SK-N-SH (cell line): ENCODE measurements at regions not wholly inside any gene's neighbourhood (a gene's known extent, or its start where the extent isn't known, plus 50 kb on each side); places are given as distances from the start of the nearest gene placed in this dataset.

Experiments used
- CTCF ChIA-PET: fragments of 300-600, 350-600 bp; formaldehyde crosslinking; extraction: SDS; loops from one replicate; lab custom pipeline; 2021; lab: Yijun Ruan, JAX
- POLR2A ChIA-PET: fragments of 350-600 bp; sonication (Branson Sonifier 250); formaldehyde crosslinking; extraction: SDS; loops from one replicate; lab custom pipeline; 2020; ENCODE audit warnings: antibody characterized with exemption, inconsistent platforms; lab: Yijun Ruan, JAX
- DNase-seq: peaks from one replicate; pipeline ENCODE4 v3.0.0; 2012
- H2AFZ ChIP-seq: fragments of 200-600 bp; sonication (generic); 2 replicates; pipeline ENCODE4 v1.8.1; 2016; ENCODE audit warnings: antibody characterized with exemption, mild to moderate bottlenecking, low read depth
- H3F3A ChIP-seq: fragments of 200-600 bp; sonication (generic); replicated peaks from 2 replicates; pipeline ENCODE3; 2016; ENCODE audit warnings: antibody characterized with exemption, mild to moderate bottlenecking; ENCODE audit not compliant: insufficient read depth
- H3K27ac ChIP-seq, 2 experiments: fragments of 200-500 bp in 1 of 2; fragments of 200-600 bp in 1 of 2; sonication (Bioruptor generic) in 1 of 2; sonication (generic), shearing (Covaris generic) in 1 of 2; 2 replicates each; pipeline versions ENCODE4 v1.5.1 to v1.6.1; 2014 to 2016; ENCODE audit warnings: low read depth in 2 of 2, inconsistent platforms in 1 of 2, low read length in 1 of 2, mild to moderate bottlenecking in 1 of 2, mixed read lengths in 1 of 2
- H3K27me3 ChIP-seq: fragments of 200-600 bp; sonication (generic), shearing (Covaris generic); 2 replicates; pipeline ENCODE4 v1.6.1; 2016; ENCODE audit warnings: mixed run types; ENCODE audit not compliant: insufficient read depth
- H3K36me3 ChIP-seq, 2 experiments: fragments of 200-500 bp in 1 of 2; fragments of 200-600 bp in 1 of 2; sonication (Bioruptor generic) in 1 of 2; sonication (generic) in 1 of 2; replicated peaks in 1 of 2; 2 replicates each; pipeline versions ENCODE3 to v1.5.1; 2014 to 2016; ENCODE audit warnings: low read length in 1 of 2, mild to moderate bottlenecking in 1 of 2; ENCODE audit not compliant: insufficient read depth in 2 of 2, control insufficient read depth in 1 of 2
- H3K4me1 ChIP-seq, 2 experiments: fragments of 200-500 bp in 1 of 2; fragments of 200-600 bp in 1 of 2; sonication (Bioruptor generic) in 1 of 2; sonication (generic), shearing (Covaris generic) in 1 of 2; 2 replicates each; pipeline versions ENCODE4 v1.5.1 to v1.6.1; 2014 to 2016; ENCODE audit warnings: low read depth in 1 of 2, low read length in 1 of 2, mixed run types in 1 of 2; ENCODE audit not compliant: insufficient read depth in 2 of 2, control insufficient read depth in 1 of 2
- H3K4me2 ChIP-seq: fragments of 200-600 bp; sonication (generic), shearing (Covaris generic); 2 replicates; pipeline ENCODE4 v1.6.1; 2017; ENCODE audit warnings: mixed run types
- H3K4me3 ChIP-seq, 2 experiments: fragments of 200-500 bp in 1 of 2; fragments of 200-600 bp in 1 of 2; sonication (Bioruptor generic) in 1 of 2; sonication (generic), shearing (Covaris generic) in 1 of 2; 2 replicates each; pipeline versions ENCODE4 v1.5.1 to v1.8.1; 2014 to 2016; ENCODE audit warnings: low read depth in 2 of 2, inconsistent platforms in 1 of 2, low read length in 1 of 2, mild to moderate bottlenecking in 1 of 2, mixed read lengths in 1 of 2, moderate library complexity in 1 of 2
- H3K79me2 ChIP-seq: fragments of 200-600 bp; sonication (generic); 2 replicates; pipeline ENCODE4 v1.8.1; 2017; ENCODE audit warnings: mild to moderate bottlenecking; ENCODE audit not compliant: insufficient read depth
- H3K9ac ChIP-seq: fragments of 200-600 bp; sonication (generic); 2 replicates; pipeline ENCODE4 v1.6.1; 2017; ENCODE audit warnings: mixed run types
- H3K9me2 ChIP-seq: fragments of 200-600 bp; sonication (generic); 2 replicates; pipeline ENCODE4 v1.6.1; 2017; ENCODE audit warnings: mixed run types
- H3K9me3 ChIP-seq: fragments of 200-600 bp; sonication (generic); 2 replicates; pipeline ENCODE4 v1.6.1; 2017; ENCODE audit warnings: mixed run types, mild to moderate bottlenecking, moderate library complexity
- H4K20me1 ChIP-seq: fragments of 200-600 bp; sonication (generic); 2 replicates; pipeline ENCODE4 v1.6.1; 2017; ENCODE audit warnings: mild to moderate bottlenecking, mixed run types; ENCODE audit not compliant: insufficient read depth
- ELF1 ChIP-seq: IDR thresholded peaks from 2 replicates; pipeline ENCODE4 v1.4.0; 2012
- FOXJ3 ChIP-seq: sonication (generic); formaldehyde crosslinking; IDR thresholded peaks from 2 replicates; pipeline ENCODE4 v1.5.1; 2020; ENCODE audit warnings: mild to moderate bottlenecking, missing genetic modification reagents
- FOXM1 ChIP-seq: IDR thresholded peaks from 2 replicates; pipeline ENCODE4 v1.4.0; 2012; ENCODE audit warnings: low read depth, mild to moderate bottlenecking
- GABPA ChIP-seq: IDR thresholded peaks from 2 replicates; pipeline ENCODE4 v1.4.0; 2012; ENCODE audit warnings: low read depth, mild to moderate bottlenecking
- MEF2A ChIP-seq: IDR thresholded peaks from 2 replicates; pipeline ENCODE4 v1.4.0; 2012; ENCODE audit warnings: low read depth, borderline replicate concordance
- MXI1 ChIP-seq: IDR thresholded peaks from 2 replicates; pipeline ENCODE4 v1.6.1; 2012; ENCODE audit warnings: mild to moderate bottlenecking, low read depth, low read length, improper control_type of control experiment
- RAD21 ChIP-seq: IDR thresholded peaks from 2 replicates; pipeline ENCODE4 v1.6.1; 2012; ENCODE audit warnings: mild to moderate bottlenecking, low read length
- RCOR1 ChIP-seq: fragments of 150-350 bp; IDR thresholded peaks from 2 replicates; pipeline ENCODE4 v1.6.1; 2017; ENCODE audit warnings: antibody characterized with exemption, low read length
- RXRA ChIP-seq: IDR thresholded peaks from 2 replicates; pipeline ENCODE4 v1.4.0; 2012; ENCODE audit warnings: low read depth, mild to moderate bottlenecking, borderline replicate concordance
- USF1 ChIP-seq: IDR thresholded peaks from 2 replicates; pipeline ENCODE4 v1.4.0; 2012; ENCODE audit warnings: low read depth, borderline replicate concordance
- ZBTB33 ChIP-seq: IDR thresholded peaks from 2 replicates; pipeline ENCODE4 v1.4.0; 2012; ENCODE audit warnings: low read depth, borderline replicate concordance
- TF ChIP-seq, protein P1 (sequence below): IDR thresholded peaks from 2 replicates; pipeline ENCODE4; 2012

GRCh38 chr4:136302566-136302965 is 1229.7 kb downstream of the PCDH18 start:
- CTCF ChIA-PET = no interaction called here

GRCh38 chr4:136301749-136302495 is 1230.4 kb downstream of the PCDH18 start:
- no peak overlapping the region for H3K4me2 ChIP-seq
- no peaks in the 10 kb centered on the region for H3K27me3 ChIP-seq
- H2AFZ ChIP-seq = no peak overlapping the region
- ChIA-PET CTCF (no interaction called here), POLR2A (no interaction called here)
- no peak overlapping the region for H3K9ac ChIP-seq
- no peaks in the 10 kb centered on the region for H3K9me3 ChIP-seq
- no peaks in the 10 kb centered on the region; a peak in 1 of 4 replicates for H3K4me1 ChIP-seq
- no peak for TF ChIP-seq ZBTB33
- no peak for TF ChIP-seq FOXM1
- TF ChIP-seq MXI1 = no peak
- TF ChIP-seq USF1 = no peak
- TF ChIP-seq ELF1 = no peak
- TF ChIP-seq RXRA = no peak
- no peak for TF ChIP-seq RAD21
- TF ChIP-seq MEF2A = no peak
- TF ChIP-seq, protein P1, sequence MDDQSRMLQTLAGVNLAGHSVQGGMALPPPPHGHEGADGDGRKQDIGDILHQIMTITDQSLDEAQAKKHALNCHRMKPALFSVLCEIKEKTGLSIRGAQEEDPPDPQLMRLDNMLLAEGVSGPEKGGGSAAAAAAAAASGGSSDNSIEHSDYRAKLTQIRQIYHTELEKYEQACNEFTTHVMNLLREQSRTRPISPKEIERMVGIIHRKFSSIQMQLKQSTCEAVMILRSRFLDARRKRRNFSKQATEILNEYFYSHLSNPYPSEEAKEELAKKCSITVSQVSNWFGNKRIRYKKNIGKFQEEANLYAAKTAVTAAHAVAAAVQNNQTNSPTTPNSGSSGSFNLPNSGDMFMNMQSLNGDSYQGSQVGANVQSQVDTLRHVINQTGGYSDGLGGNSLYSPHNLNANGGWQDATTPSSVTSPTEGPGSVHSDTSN = no peak
- no peak for TF ChIP-seq RCOR1
- no peak for TF ChIP-seq GABPA
- H3K9me2 ChIP-seq = no peaks in the 10 kb centered on the region
- no peaks in the 10 kb centered on the region for H3F3A ChIP-seq
- no peaks in the 10 kb centered on the region for H3K79me2 ChIP-seq
- no peak overlapping the region for H3K27ac ChIP-seq
- DNase-seq = no peak
- H4K20me1 ChIP-seq = no peaks in the 10 kb centered on the region
- H3K36me3 ChIP-seq = no peaks in the 10 kb centered on the region
- H3K4me3 ChIP-seq = no peak overlapping the region

More at GRCh38 chr4:136302566-136302965, 1229.7 kb downstream of the PCDH18 start:
- Histone ChIP-seq H3K9ac (no peak overlapping the region), H3F3A (no peaks in the 10 kb centered on the region), H2AFZ (no peak overlapping the region), H3K27ac (no peak overlapping the region), H3K4me3 (no peak overlapping the region), H3K4me1 (no peaks in the 10 kb centered on the region; a peak in 2 of 4 replicates)
- POLR2A ChIA-PET = no interaction called here
- no peak for TF ChIP-seq RAD21
- no peak for TF ChIP-seq ZBTB33
- TF ChIP-seq FOXJ3 (CRISPR knock-in tag) = no peak
- TF ChIP-seq, all 33 proteins: peak for 0
- H3K4me2 ChIP-seq = no peak overlapping the region
- no peaks in the 10 kb centered on the region for H3K27me3 ChIP-seq
- no peak for DNase-seq
- H3K9me2 ChIP-seq = no peaks in the 10 kb centered on the region
- H4K20me1 ChIP-seq = no peaks in the 10 kb centered on the region
- no peaks in the 10 kb centered on the region for H3K79me2 ChIP-seq
- H3K9me3 ChIP-seq = no peaks in the 10 kb centered on the region
- no peaks in the 10 kb centered on the region for H3K36me3 ChIP-seq
